HG02970 (cell line): ENCODE measurements at regions not wholly inside any gene's neighbourhood (a gene's known extent, or its start where the extent isn't known, plus 50 kb on each side); places are given as distances from the start of the nearest gene placed in this dataset.
"Not testable (repeated sequence)": the region's sequence is repeated elsewhere in the genome, so short reads cannot be mapped to it uniquely, and the experiment has no call there.

ENCODE experiments used
- ATAC-seq: cut with Tn5 transposase; IDR thresholded peaks from one replicate; pipeline ENCODE4 v1.9.1; 2021; ENCODE audit warnings: mild to moderate bottlenecking, moderate library complexity, moderate number of reproducible peaks; ENCODE audit not compliant: unreplicated experiment, low FRiP score

- no peak for ATAC-seq
Observed at GRCh38 chr13:62551588-62551987, 1135.9 kb upstream of the PCDH20 start.

- no peak for ATAC-seq
Observed at GRCh38 chr13:62544928-62545327, 1129.3 kb upstream of the PCDH20 start.

GRCh38 chr13:62537593-62537992, 1121.9 kb upstream of the PCDH20 start:
- no peak for ATAC-seq

GRCh38 chr13:62525652-62526051, 1110.0 kb upstream of the PCDH20 start:
- no peak for ATAC-seq

- peak; percentile 29 for ATAC-seq
Observed at GRCh38 chr13:62524498-62524897, 1108.8 kb upstream of the PCDH20 start.

GRCh38 chr13:62524061-62524460, 1108.4 kb upstream of the PCDH20 start:
- peak; percentile 71 for ATAC-seq

- ATAC-seq: peak; percentile 93
Observed at GRCh38 chr13:62512194-62513141, 1096.8 kb upstream of the PCDH20 start.

GRCh38 chr13:62510906-62511655, 1095.4 kb upstream of the PCDH20 start:
- no peak for ATAC-seq

- no peak for ATAC-seq
Observed at GRCh38 chr13:62502588-62502987, 1086.9 kb upstream of the PCDH20 start.

- ATAC-seq: no peak
Observed at GRCh38 chr13:62489731-62490130, 1074.1 kb upstream of the PCDH20 start.

- no peak for ATAC-seq
Observed at GRCh38 chr13:62483774-62484173, 1068.1 kb upstream of the PCDH20 start.

GRCh38 chr13:62482351-62482750, 1066.7 kb upstream of the PCDH20 start:
- no peak for ATAC-seq

- no peak for ATAC-seq
Observed at GRCh38 chr13:62473944-62474237, 1058.2 kb upstream of the PCDH20 start.

GRCh38 chr13:62473190-62473943, 1057.7 kb upstream of the PCDH20 start:
- no peak for ATAC-seq

GRCh38 chr13:62453761-62454160, 1038.1 kb upstream of the PCDH20 start:
- no peak for ATAC-seq

- ATAC-seq: no peak
Observed at GRCh38 chr13:62450759-62451158, 1035.1 kb upstream of the PCDH20 start.

GRCh38 chr13:62447771-62448382, 1032.2 kb upstream of the PCDH20 start:
- not testable (repeated sequence) for ATAC-seq

GRCh38 chr13:62444805-62445204, 1029.2 kb upstream of the PCDH20 start:
- ATAC-seq: no peak

- ATAC-seq: no peak
Observed at GRCh38 chr13:62434081-62434480, 1018.4 kb upstream of the PCDH20 start.

GRCh38 chr13:62433660-62434059, 1018.0 kb upstream of the PCDH20 start:
- no peak for ATAC-seq

- ATAC-seq: no peak
Observed at GRCh38 chr13:62432906-62433305, 1017.3 kb upstream of the PCDH20 start.
